Naive thymus-derived CD8-positive, alpha-beta T cell (primary cell): ENCODE measurements at regions not wholly inside any gene's neighbourhood (a gene's known extent, or its start where the extent isn't known, plus 50 kb on each side); places are given as distances from the start of the nearest gene placed in this dataset.
"Not testable (repeated sequence)": the region's sequence is repeated elsewhere in the genome, so short reads cannot be mapped to it uniquely, and the experiment has no call there.

Experiments used
- ATAC-seq, 2 donors: fragments of 150-1000 bp; cut with Tn5 transposase in 1 of 2; sonication (Bioruptor Pico), chemical (Tn5 transposase) in 1 of 2; 1 replicate in 1 of 2; 2 replicates in 1 of 2; pipeline ENCODE4 v1.10.0; 2021; ENCODE audit warnings: mild to moderate bottlenecking in 2 of 2, moderate library complexity in 2 of 2
- POLR2A ChIA-PET: fragments of 350-600 bp; sonication (Branson Sonifier 250); formaldehyde crosslinking; loops from one replicate; lab custom pipeline; 2021; ENCODE audit warnings: antibody characterized with exemption; lab: Charles Lee
- DNase-seq, 10 donors: peaks; one replicate each; pipeline versions ENCODE4 v3.0.0 to v3.0.0-alpha.2; 2020 to 2022
- H3K27ac Mint-ChIP-seq, 10 donors: one replicate each; pipeline ENCODE4 v1.8.0; 2020 to 2022; ENCODE audit warnings: mild to moderate bottlenecking in 10 of 10, mixed read lengths in 10 of 10, moderate library complexity in 4 of 10, inconsistent platforms in 1 of 10
- H3K27me3 Mint-ChIP-seq, 5 donors: one replicate each; pipeline ENCODE4 v1.8.0; 2021 to 2022; ENCODE audit warnings: mixed read lengths in 5 of 5
- H3K36me3 Mint-ChIP-seq, 3 donors: one replicate each; pipeline ENCODE4 v1.8.0; 2020 to 2022; ENCODE audit warnings: mixed read lengths in 3 of 3, mild to moderate bottlenecking in 2 of 3, inconsistent platforms in 1 of 3
- H3K4me1 Mint-ChIP-seq, 4 donors: one replicate each; pipeline ENCODE4 v1.8.0; 2021 to 2022; ENCODE audit warnings: mixed read lengths in 4 of 4
- H3K4me3 Mint-ChIP-seq, 10 donors: one replicate each; pipeline ENCODE4 v1.8.0; 2020 to 2022; ENCODE audit warnings: mild to moderate bottlenecking in 10 of 10, mixed read lengths in 10 of 10, moderate library complexity in 6 of 10, inconsistent platforms in 1 of 10
- H3K9me3 Mint-ChIP-seq, 9 donors: one replicate each; pipeline ENCODE4 v1.8.0; 2020 to 2022; ENCODE audit warnings: mixed read lengths in 9 of 9, mild to moderate bottlenecking in 3 of 9, inconsistent platforms in 1 of 9, moderate library complexity in 1 of 9

- no peak overlapping the region for H3K27ac Mint-ChIP-seq
- H3K4me3 Mint-ChIP-seq, result no peak overlapping the region
- no peaks in the 10 kb centered on the region for H3K4me1 Mint-ChIP-seq
- no peaks in the 10 kb centered on the region for H3K36me3 Mint-ChIP-seq
- POLR2A ChIA-PET, result no interaction called here
- ATAC-seq (no peak), DNase-seq (no peak)
- H3K9me3 Mint-ChIP-seq, result peaks cover 6 to 27% (median 11%) of the 10 kb centered on the region in 9 donors
- no peaks in the 10 kb centered on the region for H3K27me3 Mint-ChIP-seq
Observed at GRCh38 chr6:68197356-68197755, 437.7 kb upstream of the ADGRB3 start.

GRCh38 chr6:68196645-68197044, 438.4 kb upstream of the ADGRB3 start:
- peaks cover 6 to 27% (median 11%) of the 10 kb centered on the region in 9 donors for H3K9me3 Mint-ChIP-seq
- DNase-seq (no peak), ATAC-seq (no peak)
- no peaks in the 10 kb centered on the region for H3K4me1 Mint-ChIP-seq
- POLR2A ChIA-PET, result no interaction called here
- H3K4me3 Mint-ChIP-seq, result no peak overlapping the region
- no peaks in the 10 kb centered on the region for H3K36me3 Mint-ChIP-seq
- H3K27ac Mint-ChIP-seq, result no peak overlapping the region
- no peaks in the 10 kb centered on the region for H3K27me3 Mint-ChIP-seq

GRCh38 chr6:68195753-68196152, 439.3 kb upstream of the ADGRB3 start:
- not testable (repeated sequence) for ATAC-seq, H3K4me1 Mint-ChIP-seq, DNase-seq, H3K27ac Mint-ChIP-seq, H3K4me3 Mint-ChIP-seq, H3K27me3 Mint-ChIP-seq, H3K36me3 Mint-ChIP-seq
- H3K9me3 Mint-ChIP-seq, result peaks cover 6 to 23% (median 10%) of the 10 kb centered on the region in 9 donors
- POLR2A ChIA-PET, result interaction anchor here (0.6 kb wide), 1 partner anchor 43 kb away, joined by 3 read pairs; no protein-coding TSS in a partner anchor

- ATAC-seq, result no peak
- H3K27me3 Mint-ChIP-seq, result no peaks in the 10 kb centered on the region
- H3K4me3 Mint-ChIP-seq, result no peak overlapping the region
- DNase-seq, result no peak
- no peak overlapping the region for H3K27ac Mint-ChIP-seq
- POLR2A ChIA-PET, result interaction anchor here (0.6 kb wide), 1 partner anchor 44 kb away, joined by 3 read pairs; no protein-coding TSS in a partner anchor
- H3K4me1 Mint-ChIP-seq, result no peaks in the 10 kb centered on the region
- no peaks in the 10 kb centered on the region for H3K36me3 Mint-ChIP-seq
- peaks cover 6 to 16% (median 10%) of the 10 kb centered on the region in 9 donors for H3K9me3 Mint-ChIP-seq
Observed at GRCh38 chr6:68194846-68195478, 440.1 kb upstream of the ADGRB3 start.

GRCh38 chr6:68192988-68193387, 442.1 kb upstream of the ADGRB3 start:
- DNase-seq, result no peak
- no peak overlapping the region for H3K27ac Mint-ChIP-seq
- ATAC-seq, result no peak
- H3K4me3 Mint-ChIP-seq, result no peak overlapping the region
- no peaks in the 10 kb centered on the region for H3K36me3 Mint-ChIP-seq
- H3K4me1 Mint-ChIP-seq, result no peaks in the 10 kb centered on the region
- H3K9me3 Mint-ChIP-seq, result peaks cover 0 to 10% (median 5%) of the 10 kb centered on the region in 9 donors
- H3K27me3 Mint-ChIP-seq, result no peaks in the 10 kb centered on the region
- POLR2A ChIA-PET, result no interaction called here

- no peaks in the 10 kb centered on the region for H3K36me3 Mint-ChIP-seq
- no peak for ATAC-seq
- H3K4me1 Mint-ChIP-seq, result no peaks in the 10 kb centered on the region
- peaks cover 0 to 12% (median under 1%) of the 10 kb centered on the region in 9 donors for H3K9me3 Mint-ChIP-seq
- POLR2A ChIA-PET, result no interaction called here
- H3K4me3 Mint-ChIP-seq, result no peak overlapping the region
- no peak for DNase-seq
- H3K27me3 Mint-ChIP-seq, result no peaks in the 10 kb centered on the region
- no peak overlapping the region for H3K27ac Mint-ChIP-seq
Observed at GRCh38 chr6:68189217-68189815, 445.8 kb upstream of the ADGRB3 start.

GRCh38 chr6:68186870-68187269, 448.2 kb upstream of the ADGRB3 start:
- H3K4me1 Mint-ChIP-seq, result no peaks in the 10 kb centered on the region
- peaks cover 0 to 12% (median 1%) of the 10 kb centered on the region in 9 donors for H3K9me3 Mint-ChIP-seq
- no peak overlapping the region for H3K27ac Mint-ChIP-seq
- H3K27me3 Mint-ChIP-seq, result no peaks in the 10 kb centered on the region
- no peaks in the 10 kb centered on the region for H3K36me3 Mint-ChIP-seq
- POLR2A ChIA-PET, result no interaction called here
- DNase-seq (no peak), ATAC-seq (no peak)
- no peak overlapping the region for H3K4me3 Mint-ChIP-seq

GRCh38 chr6:68182386-68182785, 452.7 kb upstream of the ADGRB3 start:
- ATAC-seq, result no peak

GRCh38 chr6:68181027-68181426, 454.1 kb upstream of the ADGRB3 start:
- ATAC-seq, POLR2A ChIA-PET, H3K4me1 Mint-ChIP-seq, H3K27ac Mint-ChIP-seq, H3K36me3 Mint-ChIP-seq, DNase-seq, H3K4me3 Mint-ChIP-seq, H3K27me3 Mint-ChIP-seq: not testable (repeated sequence)
- peaks cover 0 to 10% (median 2%) of the 10 kb centered on the region in 9 donors for H3K9me3 Mint-ChIP-seq

More at GRCh38 chr6:68182386-68182785, 452.7 kb upstream of the ADGRB3 start:
- H3K36me3 Mint-ChIP-seq, result no peaks in the 10 kb centered on the region
- H3K27me3 Mint-ChIP-seq, result no peaks in the 10 kb centered on the region
- H3K27ac Mint-ChIP-seq, result no peak overlapping the region
- no peaks in the 10 kb centered on the region for H3K4me1 Mint-ChIP-seq
- H3K9me3 Mint-ChIP-seq, result peaks cover 0 to 15% (median 3%) of the 10 kb centered on the region in 9 donors
- no peak for DNase-seq
- H3K4me3 Mint-ChIP-seq, result no peak overlapping the region
- POLR2A ChIA-PET, result no interaction called here

GRCh38 chr6:68173616-68174015, 461.5 kb upstream of the ADGRB3 start:
- Mint-ChIP-seq H3K36me3 (no peaks in the 10 kb centered on the region), H3K27me3 (no peaks in the 10 kb centered on the region), H3K9me3 (peaks cover 0 to 12% (median 1%) of the 10 kb centered on the region in 9 donors), H3K27ac (no peak overlapping the region), H3K4me3 (no peak overlapping the region), H3K4me1 (no peaks in the 10 kb centered on the region)
- no peak for DNase-seq
- POLR2A ChIA-PET, result no interaction called here
- no peak for ATAC-seq

- Mint-ChIP-seq H3K9me3 (peaks cover 0 to 4% (median under 1%) of the 10 kb centered on the region in 9 donors), H3K4me1 (no peaks in the 10 kb centered on the region), H3K36me3 (no peaks in the 10 kb centered on the region), H3K27me3 (no peaks in the 10 kb centered on the region), H3K27ac (no peak overlapping the region), H3K4me3 (no peak overlapping the region)
- ATAC-seq (no peak), DNase-seq (no peak)
- POLR2A ChIA-PET, result no interaction called here
Observed at GRCh38 chr6:68169922-68170321, 465.2 kb upstream of the ADGRB3 start.

- no peaks in the 10 kb centered on the region for H3K36me3 Mint-ChIP-seq
- no peak overlapping the region for H3K4me3 Mint-ChIP-seq
- no peak overlapping the region for H3K27ac Mint-ChIP-seq
- DNase-seq, result no peak
- H3K9me3 Mint-ChIP-seq, result peaks cover 0 to 9% (median 0%) of the 10 kb centered on the region in 9 donors
- POLR2A ChIA-PET, result no interaction called here
- H3K4me1 Mint-ChIP-seq, result no peaks in the 10 kb centered on the region
- ATAC-seq, result no peak
- no peaks in the 10 kb centered on the region for H3K27me3 Mint-ChIP-seq
Observed at GRCh38 chr6:68167604-68168003, 467.5 kb upstream of the ADGRB3 start.

- H3K4me3 Mint-ChIP-seq, POLR2A ChIA-PET, H3K27ac Mint-ChIP-seq, H3K27me3 Mint-ChIP-seq, ATAC-seq, H3K36me3 Mint-ChIP-seq, H3K4me1 Mint-ChIP-seq, DNase-seq: not testable (repeated sequence)
- peaks cover 0 to 16% (median 9%) of the 10 kb centered on the region in 9 donors for H3K9me3 Mint-ChIP-seq
Observed at GRCh38 chr6:68160812-68161211, 474.3 kb upstream of the ADGRB3 start.
